Neural cell (in vitro differentiated cells): ENCODE measurements at regions not wholly inside any gene's neighbourhood (a gene's known extent, or its start where the extent isn't known, plus 50 kb on each side); places are given as distances from the start of the nearest gene placed in this dataset.

Experiments
- H2AFZ ChIP-seq: fragments of 200-600, 300-800 bp; sonication (generic), shearing (Covaris generic); 2 replicates; pipeline ENCODE4 v1.6.0; 2014; ENCODE audit warnings: low read depth, mild to moderate bottlenecking, antibody characterized with exemption, low read length, moderate library complexity
- H3F3A ChIP-seq: fragments of 200-600 bp; shearing (Covaris generic); 2 replicates; pipeline ENCODE4 v1.6.1; 2016; ENCODE audit warnings: mild to moderate bottlenecking, moderate library complexity, mixed read lengths, antibody characterized with exemption, low read length; ENCODE audit not compliant: insufficient read depth, poor library complexity, severe bottlenecking
- H3K27ac ChIP-seq: fragments of 200-600, 300-800 bp; sonication (generic), shearing (Covaris generic); 2 replicates; pipeline ENCODE4 v1.5.1; 2014; ENCODE audit warnings: mild to moderate bottlenecking, low read length, moderate library complexity
- H3K27me3 ChIP-seq: fragments of 300-800, 200-600 bp; sonication (generic), shearing (Covaris generic); 2 replicates; pipeline ENCODE4 v1.6.0; 2014; ENCODE audit warnings: mild to moderate bottlenecking, low read depth, low read length, moderate library complexity; ENCODE audit not compliant: insufficient read depth
- H3K36me3 ChIP-seq: fragments of 300-800, 200-600 bp; sonication (generic), shearing (Covaris generic); 2 replicates; pipeline ENCODE4 v1.5.1; 2014; ENCODE audit warnings: mild to moderate bottlenecking, antibody characterized with exemption, low read length, moderate library complexity; ENCODE audit not compliant: insufficient read depth
- H3K4me2 ChIP-seq: fragments of 300-800, 200-600 bp; sonication (generic), shearing (Covaris generic); 2 replicates; pipeline ENCODE4 v1.6.0; 2014; ENCODE audit warnings: mild to moderate bottlenecking, low read length
- H3K4me3 ChIP-seq: fragments of 300-800, 200-600 bp; sonication (generic), shearing (Covaris generic); 2 replicates; pipeline ENCODE4 v1.5.1; 2014; ENCODE audit warnings: mild to moderate bottlenecking, low read length, moderate library complexity
- H3K79me2 ChIP-seq: fragments of 200-600 bp; shearing (Covaris generic); replicated peaks from 2 replicates; pipeline ENCODE4 v1.6.0; 2014; ENCODE audit warnings: mild to moderate bottlenecking, low read length, moderate library complexity; ENCODE audit not compliant: insufficient read depth
- H3K9ac ChIP-seq: fragments of 300-800, 200-600 bp; sonication (generic), shearing (Covaris generic); 2 replicates; pipeline ENCODE4 v1.6.1; 2016; ENCODE audit warnings: mild to moderate bottlenecking, low read length, mixed read lengths
- H3K9me2 ChIP-seq: fragments of 200-600 bp; shearing (Covaris generic); 2 replicates; pipeline ENCODE4 v1.6.1; 2016; ENCODE audit warnings: mild to moderate bottlenecking, low read length, mixed read lengths; ENCODE audit not compliant: insufficient read depth
- H3K9me3 ChIP-seq: fragments of 200-600, 300-800 bp; sonication (generic), shearing (Covaris generic); 2 replicates; pipeline ENCODE4 v1.6.1; 2016; ENCODE audit warnings: mild to moderate bottlenecking, mixed run types, low read length, moderate library complexity, mixed read lengths
- H4K20me1 ChIP-seq: fragments of 200-600 bp; shearing (Covaris generic); 2 replicates; pipeline ENCODE4 v1.6.1; 2016; ENCODE audit warnings: mild to moderate bottlenecking, mixed run types; ENCODE audit not compliant: insufficient read depth
- EP300 ChIP-seq: fragments of 450-650 bp; conservative IDR thresholded peaks from 2 replicates; pipeline ENCODE4 v1.6.1; 2014; ENCODE audit warnings: antibody characterized with exemption, mild to moderate bottlenecking, moderate library complexity; ENCODE audit not compliant: poor library complexity, severe bottlenecking
- EZH2 ChIP-seq: fragments of 200-600, 300-800 bp; shearing (Covaris generic), sonication (generic); IDR thresholded peaks from 2 replicates; pipeline ENCODE4 v1.6.1; 2014; ENCODE audit warnings: antibody characterized with exemption, low read length, borderline replicate concordance, mild to moderate bottlenecking; ENCODE audit not compliant: insufficient read depth, poor library complexity, severe bottlenecking
- MXI1 ChIP-seq: fragments of 450-650 bp; conservative IDR thresholded peaks from 2 replicates; pipeline ENCODE4 v1.6.1; 2014; ENCODE audit warnings: antibody characterized with exemption, mild to moderate bottlenecking; ENCODE audit not compliant: poor library complexity, severe bottlenecking
- POLR2AphosphoS5 ChIP-seq: IDR thresholded peaks from 2 replicates; pipeline ENCODE4 v1.6.1; 2012
- RAD21 ChIP-seq: fragments of 450-650 bp; conservative IDR thresholded peaks from 2 replicates; pipeline ENCODE4 v1.6.1; 2014; ENCODE audit warnings: antibody characterized with exemption, mild to moderate bottlenecking, moderate library complexity
- SMC3 ChIP-seq: fragments of 450-650 bp; conservative IDR thresholded peaks from 2 replicates; pipeline ENCODE4 v1.6.1; 2014; ENCODE audit warnings: antibody characterized with exemption, mild to moderate bottlenecking, moderate library complexity; ENCODE audit not compliant: poor library complexity
- TAF1 ChIP-seq: IDR thresholded peaks from 2 replicates; pipeline ENCODE4 v1.6.1; 2012; ENCODE audit warnings: low read depth
- TF ChIP-seq, protein P1 (sequence below): fragments of 450-650 bp; IDR thresholded peaks from 2 replicates; pipeline ENCODE4 v1.5.1; 2014; ENCODE audit warnings: antibody characterized with exemption, mild to moderate bottlenecking, moderate library complexity; ENCODE audit not compliant: poor library complexity, severe bottlenecking
- TF ChIP-seq, protein P2 (sequence below): IDR thresholded peaks from 2 replicates; pipeline ENCODE4 v1.6.1; 2012; ENCODE audit warnings: borderline replicate concordance

DNA sequence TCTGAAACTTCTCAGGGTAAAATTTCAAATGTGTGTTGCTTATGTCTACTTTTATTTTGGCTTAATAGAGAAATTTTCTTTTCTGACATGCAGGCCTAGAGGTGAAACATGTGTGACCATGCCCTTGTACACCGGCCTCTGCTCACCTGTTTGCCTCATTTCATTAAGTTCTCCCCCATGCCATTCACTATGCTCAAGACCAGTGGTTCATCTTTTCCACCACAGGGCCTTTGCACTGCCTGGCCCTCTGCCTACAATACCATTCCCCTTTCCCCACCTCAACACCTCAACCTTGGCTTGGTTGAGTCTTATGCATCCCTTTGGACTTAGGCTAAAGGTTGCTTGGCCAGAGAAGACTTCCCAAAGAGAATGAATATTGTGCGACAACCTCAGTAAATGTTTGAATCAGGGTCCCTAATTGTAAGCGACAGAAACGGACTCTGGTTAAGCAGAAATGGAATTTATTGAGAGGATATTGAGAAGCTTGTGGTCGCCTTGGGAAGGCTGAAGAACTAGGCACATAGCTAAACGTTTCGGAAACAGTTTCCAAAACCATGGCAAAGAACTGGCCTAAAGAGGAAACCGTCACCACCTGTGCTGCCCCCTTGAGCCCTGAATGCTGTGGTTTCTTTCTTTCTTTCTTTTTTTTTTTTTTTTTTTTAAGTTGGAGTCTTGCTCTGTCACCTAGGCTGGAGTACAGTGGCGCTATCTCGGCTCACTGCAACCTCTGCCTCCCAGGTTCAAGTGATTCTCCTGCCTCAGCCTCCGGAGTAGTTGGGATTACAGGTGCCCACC lies 152.2 kb downstream of the SOX4 start:
- Histone ChIP-seq H3K4me3 (no peak overlapping the region), H3K79me2 (peaks cover 65% of the 10 kb centered on the region), H3K9ac (no peak overlapping the region), H3K36me3 (no peaks in the 10 kb centered on the region), H3K27ac (no peak overlapping the region), H3F3A (peaks cover 10% of the 10 kb centered on the region), H3K9me3 (no peaks in the 10 kb centered on the region), H3K4me2 (no peak overlapping the region), H4K20me1 (no peaks in the 10 kb centered on the region), H3K9me2 (no peaks in the 10 kb centered on the region), H3K27me3 (no peaks in the 10 kb centered on the region), H2AFZ (no peak overlapping the region)
- TF ChIP-seq SMC3 (no peak), EZH2 (no peak), MXI1 (no peak), POLR2AphosphoS5 (no peak), EP300 (no peak), RAD21 (no peak), TAF1 (no peak)
- TF ChIP-seq, protein P1, sequence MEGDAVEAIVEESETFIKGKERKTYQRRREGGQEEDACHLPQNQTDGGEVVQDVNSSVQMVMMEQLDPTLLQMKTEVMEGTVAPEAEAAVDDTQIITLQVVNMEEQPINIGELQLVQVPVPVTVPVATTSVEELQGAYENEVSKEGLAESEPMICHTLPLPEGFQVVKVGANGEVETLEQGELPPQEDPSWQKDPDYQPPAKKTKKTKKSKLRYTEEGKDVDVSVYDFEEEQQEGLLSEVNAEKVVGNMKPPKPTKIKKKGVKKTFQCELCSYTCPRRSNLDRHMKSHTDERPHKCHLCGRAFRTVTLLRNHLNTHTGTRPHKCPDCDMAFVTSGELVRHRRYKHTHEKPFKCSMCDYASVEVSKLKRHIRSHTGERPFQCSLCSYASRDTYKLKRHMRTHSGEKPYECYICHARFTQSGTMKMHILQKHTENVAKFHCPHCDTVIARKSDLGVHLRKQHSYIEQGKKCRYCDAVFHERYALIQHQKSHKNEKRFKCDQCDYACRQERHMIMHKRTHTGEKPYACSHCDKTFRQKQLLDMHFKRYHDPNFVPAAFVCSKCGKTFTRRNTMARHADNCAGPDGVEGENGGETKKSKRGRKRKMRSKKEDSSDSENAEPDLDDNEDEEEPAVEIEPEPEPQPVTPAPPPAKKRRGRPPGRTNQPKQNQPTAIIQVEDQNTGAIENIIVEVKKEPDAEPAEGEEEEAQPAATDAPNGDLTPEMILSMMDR: no peak
- TF ChIP-seq, protein P2, sequence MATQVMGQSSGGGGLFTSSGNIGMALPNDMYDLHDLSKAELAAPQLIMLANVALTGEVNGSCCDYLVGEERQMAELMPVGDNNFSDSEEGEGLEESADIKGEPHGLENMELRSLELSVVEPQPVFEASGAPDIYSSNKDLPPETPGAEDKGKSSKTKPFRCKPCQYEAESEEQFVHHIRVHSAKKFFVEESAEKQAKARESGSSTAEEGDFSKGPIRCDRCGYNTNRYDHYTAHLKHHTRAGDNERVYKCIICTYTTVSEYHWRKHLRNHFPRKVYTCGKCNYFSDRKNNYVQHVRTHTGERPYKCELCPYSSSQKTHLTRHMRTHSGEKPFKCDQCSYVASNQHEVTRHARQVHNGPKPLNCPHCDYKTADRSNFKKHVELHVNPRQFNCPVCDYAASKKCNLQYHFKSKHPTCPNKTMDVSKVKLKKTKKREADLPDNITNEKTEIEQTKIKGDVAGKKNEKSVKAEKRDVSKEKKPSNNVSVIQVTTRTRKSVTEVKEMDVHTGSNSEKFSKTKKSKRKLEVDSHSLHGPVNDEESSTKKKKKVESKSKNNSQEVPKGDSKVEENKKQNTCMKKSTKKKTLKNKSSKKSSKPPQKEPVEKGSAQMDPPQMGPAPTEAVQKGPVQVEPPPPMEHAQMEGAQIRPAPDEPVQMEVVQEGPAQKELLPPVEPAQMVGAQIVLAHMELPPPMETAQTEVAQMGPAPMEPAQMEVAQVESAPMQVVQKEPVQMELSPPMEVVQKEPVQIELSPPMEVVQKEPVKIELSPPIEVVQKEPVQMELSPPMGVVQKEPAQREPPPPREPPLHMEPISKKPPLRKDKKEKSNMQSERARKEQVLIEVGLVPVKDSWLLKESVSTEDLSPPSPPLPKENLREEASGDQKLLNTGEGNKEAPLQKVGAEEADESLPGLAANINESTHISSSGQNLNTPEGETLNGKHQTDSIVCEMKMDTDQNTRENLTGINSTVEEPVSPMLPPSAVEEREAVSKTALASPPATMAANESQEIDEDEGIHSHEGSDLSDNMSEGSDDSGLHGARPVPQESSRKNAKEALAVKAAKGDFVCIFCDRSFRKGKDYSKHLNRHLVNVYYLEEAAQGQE: no peak

DNA sequence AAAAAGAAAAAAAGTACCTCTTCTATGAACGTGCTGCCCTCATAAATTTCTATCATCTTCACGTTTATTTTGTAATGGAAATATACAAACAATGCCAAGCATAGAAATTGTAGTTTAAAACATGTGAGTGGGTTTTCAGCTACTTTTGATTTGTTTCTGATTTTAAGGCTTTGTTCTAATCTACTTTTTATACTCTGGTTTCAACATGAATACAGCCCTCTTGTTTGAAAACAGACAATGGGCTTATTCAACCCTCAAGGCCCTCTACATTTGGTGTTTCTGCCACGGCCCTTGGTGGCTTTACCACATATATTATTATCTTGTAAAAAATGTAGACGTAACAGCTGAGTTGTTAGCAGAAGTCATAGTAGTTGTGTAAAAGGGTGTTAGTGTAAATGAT lies 153.9 kb downstream of the SOX4 start:
- Histone ChIP-seq H3K4me2 (no peak overlapping the region), H3K4me3 (no peak overlapping the region), H3K9ac (no peak overlapping the region), H3K79me2 (peaks cover 79% of the 10 kb centered on the region), H3F3A (peaks cover under 1% of the 10 kb centered on the region), H3K36me3 (no peaks in the 10 kb centered on the region), H3K9me3 (no peaks in the 10 kb centered on the region), H4K20me1 (no peaks in the 10 kb centered on the region), H3K27ac (no peak overlapping the region), H2AFZ (no peak overlapping the region), H3K27me3 (no peaks in the 10 kb centered on the region), H3K9me2 (no peaks in the 10 kb centered on the region)
- TF ChIP-seq RAD21: no peak
- TF ChIP-seq TAF1: no peak
- TF ChIP-seq, protein P2: no peak
- TF ChIP-seq, protein P1: no peak
- no peak for TF ChIP-seq POLR2AphosphoS5
- no peak for TF ChIP-seq MXI1
- TF ChIP-seq SMC3: no peak
- TF ChIP-seq EZH2: no peak
- no peak for TF ChIP-seq EP300
